ENCODE measurements at regions not wholly inside any gene's neighbourhood (a gene's known extent, or its start where the extent isn't known, plus 50 kb on each side); places are given as distances from the start of the nearest gene placed in this dataset.

GRCh38 chr5:86918246-86918645, 300.5 kb downstream of the COX7C start:
- TF ChIP-seq CTCF (conservative IDR thresholded peaks at IDR 0.05 in 1 of 2, IDR thresholded peaks at IDR 0.05 in 1 of 2; ENCODE audit: low read depth in 1 of 2, low read length in 2 of 2) (no peak), EZH2 (IDR thresholded peaks at IDR 0.05; ENCODE audit: low read length, missing control alignments) (no peak)
